Spleen (tissue), 7 donors: ENCODE measurements at regions not wholly inside any gene's neighbourhood (a gene's known extent, or its start where the extent isn't known, plus 50 kb on each side); places are given as distances from the start of the nearest gene placed in this dataset.

Experiments used
- POLR2A ChIP-seq, 3 donors: fragments of 450-650 bp; IDR thresholded peaks; one replicate each; pipeline ENCODE4 v1.5.1; 2017; ENCODE audit warnings: antibody characterized with exemption in 3 of 3, mild to moderate bottlenecking in 1 of 3
- POLR2AphosphoS5 ChIP-seq, 3 donors: sonication (generic); formaldehyde crosslinking; IDR thresholded peaks; one replicate each; pipeline ENCODE4 v1.5.1; 2017; ENCODE audit warnings: antibody characterized with exemption in 3 of 3
- TF ChIP-seq, protein P1 (sequence below), 11 experiments: fragments of 200-600 bp in 7 of 11; fragments of 450-650 bp in 4 of 11; sonication (generic) in 4 of 11; IDR thresholded peaks in 8 of 11; conservative IDR thresholded peaks in 3 of 11; 1 replicate in 7 of 11; 2 replicates in 4 of 11; pipeline versions ENCODE4 v1.4.0 to v1.8.0; 2016 to 2021; ENCODE audit warnings: antibody characterized with exemption in 11 of 11, inconsistent platforms in 4 of 11, mild to moderate bottlenecking in 1 of 11
- donor health status: DM: no; HTN: no; CAD: no; lungs with moderate emphysema.
- donor health status: DM: no; HTN: no; CAD: no.
- donor health status: DM: no; HTN: no; CAD: no.

DNA sequence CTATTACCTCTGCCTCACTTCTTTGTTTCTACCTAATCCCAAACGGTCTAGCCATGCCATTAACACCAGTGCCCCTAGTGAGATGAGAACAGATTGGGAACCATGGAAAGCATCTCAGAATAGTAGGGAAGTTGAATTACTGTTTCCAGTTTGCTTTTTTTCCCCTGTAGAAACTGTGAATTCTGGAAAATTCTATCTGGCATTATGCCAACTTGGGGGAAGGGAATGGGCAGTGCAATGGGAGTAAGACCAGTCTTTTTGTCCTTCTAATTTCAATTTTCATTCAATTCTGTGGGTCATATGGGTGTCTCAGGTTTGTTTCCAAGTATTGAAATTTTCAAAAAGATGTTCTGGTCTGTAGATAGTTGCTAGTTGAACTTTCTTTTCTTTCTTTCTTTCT is 1666.1 kb downstream of the SLITRK1 start:
- TF ChIP-seq POLR2A (IDR thresholded peaks at IDR 0.05) (no peak), POLR2AphosphoS5 (IDR thresholded peaks at IDR 0.05) (no peak)
- TF ChIP-seq, protein P1, sequence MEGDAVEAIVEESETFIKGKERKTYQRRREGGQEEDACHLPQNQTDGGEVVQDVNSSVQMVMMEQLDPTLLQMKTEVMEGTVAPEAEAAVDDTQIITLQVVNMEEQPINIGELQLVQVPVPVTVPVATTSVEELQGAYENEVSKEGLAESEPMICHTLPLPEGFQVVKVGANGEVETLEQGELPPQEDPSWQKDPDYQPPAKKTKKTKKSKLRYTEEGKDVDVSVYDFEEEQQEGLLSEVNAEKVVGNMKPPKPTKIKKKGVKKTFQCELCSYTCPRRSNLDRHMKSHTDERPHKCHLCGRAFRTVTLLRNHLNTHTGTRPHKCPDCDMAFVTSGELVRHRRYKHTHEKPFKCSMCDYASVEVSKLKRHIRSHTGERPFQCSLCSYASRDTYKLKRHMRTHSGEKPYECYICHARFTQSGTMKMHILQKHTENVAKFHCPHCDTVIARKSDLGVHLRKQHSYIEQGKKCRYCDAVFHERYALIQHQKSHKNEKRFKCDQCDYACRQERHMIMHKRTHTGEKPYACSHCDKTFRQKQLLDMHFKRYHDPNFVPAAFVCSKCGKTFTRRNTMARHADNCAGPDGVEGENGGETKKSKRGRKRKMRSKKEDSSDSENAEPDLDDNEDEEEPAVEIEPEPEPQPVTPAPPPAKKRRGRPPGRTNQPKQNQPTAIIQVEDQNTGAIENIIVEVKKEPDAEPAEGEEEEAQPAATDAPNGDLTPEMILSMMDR (IDR thresholded peaks at IDR 0.05 in 8 of 11, conservative IDR thresholded peaks at IDR 0.05 in 3 of 11) = no peak
